IPS-15b (cell line): ENCODE measurements at regions not wholly inside any gene's neighbourhood (a gene's known extent, or its start where the extent isn't known, plus 50 kb on each side); places are given as distances from the start of the nearest gene placed in this dataset.
"Not testable (repeated sequence)": the region's sequence is repeated elsewhere in the genome, so short reads cannot be mapped to it uniquely, and the experiment has no call there.

Experiments
- H3K27me3 ChIP-seq: one replicate; pipeline ENCODE4 v1.6.1; 2013; ENCODE audit warnings: low read length; ENCODE audit not compliant: control insufficient read depth, insufficient read depth
- H3K36me3 ChIP-seq: one replicate; pipeline ENCODE4 v1.6.1; 2013; ENCODE audit warnings: low read length; ENCODE audit not compliant: control insufficient read depth, insufficient read depth
- H3K4me1 ChIP-seq: one replicate; pipeline ENCODE4 v1.6.1; 2013; ENCODE audit warnings: mild to moderate bottlenecking, low read length; ENCODE audit not compliant: control insufficient read depth, insufficient read depth
- H3K4me3 ChIP-seq: one replicate; pipeline ENCODE4 v1.5.1; 2013; ENCODE audit warnings: low read depth, low read length
- H3K9ac ChIP-seq: one replicate; pipeline ENCODE4 v1.6.1; 2013; ENCODE audit warnings: low read depth, mild to moderate bottlenecking, low read length
- H3K9me3 ChIP-seq: one replicate; pipeline ENCODE4 v1.6.1; 2013; ENCODE audit warnings: mild to moderate bottlenecking, low read length; ENCODE audit not compliant: control insufficient read depth, insufficient read depth

GRCh38 chr2:36302911-36303310 is 52.7 kb upstream of the CRIM1 start:
- Histone ChIP-seq H3K4me3 (no peak overlapping the region), H3K9me3 (no peaks in the 10 kb centered on the region), H3K9ac (no peak overlapping the region), H3K27me3 (no peaks in the 10 kb centered on the region), H3K36me3 (no peaks in the 10 kb centered on the region), H3K4me1 (no peaks in the 10 kb centered on the region)

- Histone ChIP-seq H3K9me3 (no peaks in the 10 kb centered on the region), H3K27me3 (no peaks in the 10 kb centered on the region), H3K9ac (no peak overlapping the region), H3K36me3 (no peaks in the 10 kb centered on the region), H3K4me1 (no peaks in the 10 kb centered on the region), H3K4me3 (no peak overlapping the region)
These were observed 53.7 kb upstream of the CRIM1 start for GRCh38 chr2:36301843-36302242.

- Histone ChIP-seq H3K27me3 (no peaks in the 10 kb centered on the region), H3K4me1 (peaks cover 3% of the 10 kb centered on the region), H3K9me3 (no peaks in the 10 kb centered on the region)
These were observed 54.9 kb upstream of the CRIM1 start for GRCh38 chr2:36300697-36301096.

GRCh38 chr2:36296798-36297197 is 58.8 kb upstream of the CRIM1 start:
- peaks cover 3% of the 10 kb centered on the region for H3K4me1 ChIP-seq
- no peaks in the 10 kb centered on the region for H3K27me3 ChIP-seq
- H3K4me3 ChIP-seq = no peak overlapping the region
- no peaks in the 10 kb centered on the region for H3K36me3 ChIP-seq
- no peak overlapping the region for H3K9ac ChIP-seq
- no peaks in the 10 kb centered on the region for H3K9me3 ChIP-seq

More at GRCh38 chr2:36300697-36301096, 54.9 kb upstream of the CRIM1 start:
- Histone ChIP-seq H3K9ac (no peak overlapping the region), H3K36me3 (no peaks in the 10 kb centered on the region), H3K4me3 (no peak overlapping the region)

- H3K36me3 ChIP-seq = no peaks in the 10 kb centered on the region
- no peaks in the 10 kb centered on the region for H3K27me3 ChIP-seq
- H3K9me3 ChIP-seq = no peaks in the 10 kb centered on the region
- peaks cover 3% of the 10 kb centered on the region for H3K4me1 ChIP-seq
- H3K4me3 ChIP-seq = no peak overlapping the region
- H3K9ac ChIP-seq = no peak overlapping the region
These were observed 61.3 kb upstream of the CRIM1 start for GRCh38 chr2:36294316-36294721.

- Histone ChIP-seq H3K4me1 (no peaks in the 10 kb centered on the region), H3K36me3 (no peaks in the 10 kb centered on the region), H3K9me3 (no peaks in the 10 kb centered on the region), H3K9ac (no peak overlapping the region), H3K27me3 (no peaks in the 10 kb centered on the region), H3K4me3 (no peak overlapping the region)
These were observed 65.2 kb upstream of the CRIM1 start for GRCh38 chr2:36290306-36290856.

- H3K27me3 ChIP-seq = no peaks in the 10 kb centered on the region
These were observed 65.8 kb upstream of the CRIM1 start for GRCh38 chr2:36289731-36290130.

GRCh38 chr2:36287363-36288275 is 68.0 kb upstream of the CRIM1 start:
- H3K9me3 ChIP-seq = peaks cover 3% of the 10 kb centered on the region
- H3K27me3 ChIP-seq = no peaks in the 10 kb centered on the region
- H3K4me1 ChIP-seq = no peaks in the 10 kb centered on the region
- no peak overlapping the region for H3K4me3 ChIP-seq
- no peaks in the 10 kb centered on the region for H3K36me3 ChIP-seq
- no peak overlapping the region for H3K9ac ChIP-seq

More at GRCh38 chr2:36289731-36290130, 65.8 kb upstream of the CRIM1 start:
- H3K36me3 ChIP-seq = no peaks in the 10 kb centered on the region
- no peak overlapping the region for H3K9ac ChIP-seq
- H3K9me3 ChIP-seq = no peaks in the 10 kb centered on the region
- H3K4me1 ChIP-seq = no peaks in the 10 kb centered on the region
- H3K4me3 ChIP-seq = no peak overlapping the region

GRCh38 chr2:36279506-36279905 is 76.1 kb upstream of the CRIM1 start:
- H3K27me3 ChIP-seq, H3K36me3 ChIP-seq, H3K9ac ChIP-seq, H3K4me1 ChIP-seq, H3K4me3 ChIP-seq: not testable (repeated sequence)
- H3K9me3 ChIP-seq = peaks cover 11% of the 10 kb centered on the region

- no peak overlapping the region for H3K9ac ChIP-seq
- H3K9me3 ChIP-seq = peaks cover 9% of the 10 kb centered on the region
- no peaks in the 10 kb centered on the region for H3K36me3 ChIP-seq
- no peaks in the 10 kb centered on the region for H3K27me3 ChIP-seq
- no peaks in the 10 kb centered on the region for H3K4me1 ChIP-seq
- H3K4me3 ChIP-seq = no peak overlapping the region
These were observed 77.6 kb upstream of the CRIM1 start for GRCh38 chr2:36277881-36278523.

GRCh38 chr2:36277146-36277808 is 78.3 kb upstream of the CRIM1 start:
- H3K9ac ChIP-seq = no peak overlapping the region
- H3K36me3 ChIP-seq = no peaks in the 10 kb centered on the region
- peaks cover 9% of the 10 kb centered on the region for H3K9me3 ChIP-seq
- H3K4me1 ChIP-seq = no peaks in the 10 kb centered on the region
- H3K27me3 ChIP-seq = no peaks in the 10 kb centered on the region
- no peak overlapping the region for H3K4me3 ChIP-seq
